ENCODE measurements at regions not wholly inside any gene's neighbourhood (a gene's known extent, or its start where the extent isn't known, plus 50 kb on each side); places are given as distances from the start of the nearest gene placed in this dataset.

DNA sequence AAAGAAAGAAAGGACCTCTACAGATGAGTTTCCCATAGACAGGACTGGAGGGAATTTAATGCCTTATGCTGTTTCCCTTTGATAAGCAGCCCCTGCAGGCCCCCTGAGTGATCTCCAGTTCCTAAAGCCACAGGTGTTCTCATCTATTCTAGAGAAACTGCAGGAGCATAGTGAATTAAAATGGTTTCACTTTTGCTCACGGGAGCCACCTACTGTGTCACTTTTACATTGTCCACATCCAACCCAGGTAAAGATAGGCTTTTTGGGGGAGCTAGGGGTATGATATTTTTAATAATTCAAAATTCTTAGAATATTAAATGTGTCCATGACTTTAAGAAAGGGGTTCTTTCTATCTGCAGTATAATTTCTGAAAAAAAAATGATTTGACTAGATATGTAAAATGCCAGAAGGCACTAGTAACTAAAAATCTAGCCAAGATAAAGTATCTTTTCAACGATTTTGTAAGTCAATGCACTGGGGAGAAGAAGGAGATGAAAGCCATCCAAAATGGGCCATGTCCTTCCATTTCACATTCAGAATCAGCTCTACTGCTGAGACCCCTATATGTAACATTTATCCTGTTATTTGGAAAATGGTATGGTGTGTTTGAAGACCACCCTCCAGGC, 267.3 kb upstream of the DUSP10 start:
- Histone ChIP-seq H3K36me3 (no peaks in the 10 kb centered on the region), H3K9me3 (no peaks in the 10 kb centered on the region), H3K4me3 (no peak overlapping the region), H3K4me1 (peaks cover 0 to 3% (median 0%) of the 10 kb centered on the region in 4 donors), H3K27ac (no peak overlapping the region), H3K27me3 (no peaks in the 10 kb centered on the region)
- no peak for DNase-seq
- intact Hi-C loops (cut with DNase I): loop anchor here (5.0 kb wide), 1 partner anchor 532 kb away; no protein-coding TSS in a partner anchor
- no peak for TF ChIP-seq POLR2A (IDR thresholded peaks at IDR 0.05)
- TF ChIP-seq EP300 (IDR thresholded peaks at IDR 0.05): no peak
- TF ChIP-seq POLR2AphosphoS5 (IDR thresholded peaks at IDR 0.05): no peak
- TF ChIP-seq, protein P1, sequence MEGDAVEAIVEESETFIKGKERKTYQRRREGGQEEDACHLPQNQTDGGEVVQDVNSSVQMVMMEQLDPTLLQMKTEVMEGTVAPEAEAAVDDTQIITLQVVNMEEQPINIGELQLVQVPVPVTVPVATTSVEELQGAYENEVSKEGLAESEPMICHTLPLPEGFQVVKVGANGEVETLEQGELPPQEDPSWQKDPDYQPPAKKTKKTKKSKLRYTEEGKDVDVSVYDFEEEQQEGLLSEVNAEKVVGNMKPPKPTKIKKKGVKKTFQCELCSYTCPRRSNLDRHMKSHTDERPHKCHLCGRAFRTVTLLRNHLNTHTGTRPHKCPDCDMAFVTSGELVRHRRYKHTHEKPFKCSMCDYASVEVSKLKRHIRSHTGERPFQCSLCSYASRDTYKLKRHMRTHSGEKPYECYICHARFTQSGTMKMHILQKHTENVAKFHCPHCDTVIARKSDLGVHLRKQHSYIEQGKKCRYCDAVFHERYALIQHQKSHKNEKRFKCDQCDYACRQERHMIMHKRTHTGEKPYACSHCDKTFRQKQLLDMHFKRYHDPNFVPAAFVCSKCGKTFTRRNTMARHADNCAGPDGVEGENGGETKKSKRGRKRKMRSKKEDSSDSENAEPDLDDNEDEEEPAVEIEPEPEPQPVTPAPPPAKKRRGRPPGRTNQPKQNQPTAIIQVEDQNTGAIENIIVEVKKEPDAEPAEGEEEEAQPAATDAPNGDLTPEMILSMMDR (IDR thresholded peaks at IDR 0.05): peak in 2 of 4 experiments; percentile 5 to 45
- 37 to 42% methylated on average over 2 of the region's 2 CpGs for WGBS, 2 donors

DNA sequence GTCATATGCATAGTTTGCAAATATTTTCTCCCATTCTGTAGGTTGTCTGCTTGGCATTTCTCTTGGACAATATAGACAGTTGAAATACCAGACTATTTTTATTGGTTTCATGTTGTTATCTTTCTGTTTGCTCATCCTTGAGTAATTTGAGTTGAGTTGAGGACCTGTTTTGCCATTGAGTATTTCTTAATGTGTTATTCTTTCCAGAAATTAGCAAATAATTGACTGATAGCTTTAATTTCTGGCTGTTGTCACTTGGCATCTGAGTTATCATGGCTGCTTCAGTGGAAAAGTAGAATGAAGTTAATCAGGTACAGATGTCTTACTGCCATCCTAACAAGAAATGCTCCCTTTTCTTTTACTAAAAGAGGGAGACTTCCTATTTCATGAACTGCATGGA, 264.8 kb upstream of the DUSP10 start:
- no peak for DNase-seq
- H3K27ac ChIP-seq: no peak overlapping the region
- peaks cover 0 to 3% (median 0%) of the 10 kb centered on the region in 4 donors for H3K4me1 ChIP-seq
- no peak for TF ChIP-seq POLR2A (IDR thresholded peaks at IDR 0.05)
- no peak for TF ChIP-seq POLR2AphosphoS5 (IDR thresholded peaks at IDR 0.05)
- TF ChIP-seq, protein P1 (IDR thresholded peaks at IDR 0.05): no peak
- TF ChIP-seq EP300 (IDR thresholded peaks at IDR 0.05): no peak
- no peaks in the 10 kb centered on the region for H3K9me3 ChIP-seq
- no peaks in the 10 kb centered on the region for H3K36me3 ChIP-seq
- H3K4me3 ChIP-seq: no peak overlapping the region
- intact Hi-C loops (cut with DNase I): loop anchor here (5.0 kb wide), 1 partner anchor 529 kb away; no protein-coding TSS in a partner anchor
- H3K27me3 ChIP-seq: no peaks in the 10 kb centered on the region

DNA sequence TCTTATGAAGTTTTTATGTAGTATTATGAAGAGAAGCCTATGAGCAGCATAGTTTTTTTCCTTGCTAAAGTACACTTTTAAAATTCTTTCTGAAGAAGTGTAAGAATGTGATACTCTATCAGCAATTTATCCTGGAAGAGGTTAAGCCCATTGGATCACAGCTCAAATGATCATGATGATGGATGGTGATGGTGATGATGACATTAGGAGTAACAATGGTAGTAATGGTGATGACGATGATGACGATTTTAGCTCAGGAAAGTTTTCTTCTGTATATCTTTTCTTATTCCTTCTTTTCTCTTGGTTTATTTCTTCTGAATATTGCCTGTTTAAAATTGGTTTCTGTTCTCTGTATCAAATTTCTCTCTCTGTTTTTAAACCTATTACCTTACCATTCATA, 262.9 kb upstream of the DUSP10 start:
- no peaks in the 10 kb centered on the region for H3K27me3 ChIP-seq
- no peaks in the 10 kb centered on the region for H3K36me3 ChIP-seq
- 90 to 96% methylated on average over 2 of the region's 2 CpGs for WGBS, 2 donors
- H3K4me3 ChIP-seq: no peak overlapping the region
- peaks cover 0 to 3% (median 0%) of the 10 kb centered on the region in 4 donors for H3K4me1 ChIP-seq
- H3K27ac ChIP-seq: no peak overlapping the region
- no peaks in the 10 kb centered on the region for H3K9me3 ChIP-seq
- no peak for TF ChIP-seq EP300 (IDR thresholded peaks at IDR 0.05)
- TF ChIP-seq, protein P1 (IDR thresholded peaks at IDR 0.05): no peak
- TF ChIP-seq POLR2A (IDR thresholded peaks at IDR 0.05): no peak
- no peak for TF ChIP-seq POLR2AphosphoS5 (IDR thresholded peaks at IDR 0.05)
- intact Hi-C loops (cut with DNase I): loop anchor here (5.0 kb wide), 1 partner anchor 527 kb away; no protein-coding TSS in a partner anchor
- no peak for DNase-seq

DNA sequence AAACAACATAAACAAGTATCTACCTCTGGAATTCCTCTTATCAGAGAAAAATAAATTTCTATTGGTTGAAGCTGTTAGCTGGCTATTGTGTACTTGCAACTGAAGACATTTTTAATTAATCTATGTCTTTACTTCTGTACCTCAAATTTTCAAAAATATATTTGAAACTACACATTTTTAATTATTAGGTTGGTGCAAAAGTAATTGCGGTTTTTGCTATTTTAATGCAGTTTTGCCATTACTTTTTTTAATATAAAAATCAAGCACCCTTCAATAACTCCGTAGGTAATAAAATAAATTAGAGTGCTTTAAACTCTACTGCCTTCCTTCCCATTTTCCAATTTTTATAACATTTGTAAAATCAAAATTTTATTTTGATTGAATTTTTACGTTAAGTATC, 262.1 kb upstream of the DUSP10 start:
- TF ChIP-seq POLR2A (IDR thresholded peaks at IDR 0.05) (no peak), POLR2AphosphoS5 (IDR thresholded peaks at IDR 0.05) (no peak)
- no peak overlapping the region for H3K4me3 ChIP-seq
- intact Hi-C loops (cut with DNase I): no loop called here

DNA sequence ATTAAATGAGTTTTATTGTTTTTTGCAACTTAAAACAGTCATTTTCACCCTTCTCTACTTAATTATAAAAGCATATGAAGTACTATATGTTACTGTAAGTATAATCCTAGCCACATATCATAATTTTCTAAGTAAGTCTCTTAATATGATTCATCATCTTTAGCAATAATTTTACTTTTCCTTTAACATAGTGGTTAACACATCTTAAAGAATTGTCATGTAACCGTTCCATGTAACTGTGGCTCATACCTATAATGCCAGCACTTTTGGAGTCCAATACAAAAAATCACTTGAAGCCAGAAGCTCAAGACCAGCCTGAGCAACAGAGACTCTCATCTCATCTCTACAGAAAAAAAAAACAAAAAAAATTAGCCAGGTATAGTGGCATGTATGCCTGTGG, 260.6 kb upstream of the DUSP10 start:
- Histone ChIP-seq H3K36me3 (no peaks in the 10 kb centered on the region), H3K27ac (no peak overlapping the region), H3K4me3 (no peak overlapping the region), H3K27me3 (no peaks in the 10 kb centered on the region), H3K9me3 (no peaks in the 10 kb centered on the region), H3K4me1 (no peaks in the 10 kb centered on the region)
- TF ChIP-seq, protein P1 (IDR thresholded peaks at IDR 0.05): no peak
- no peak for TF ChIP-seq POLR2A (IDR thresholded peaks at IDR 0.05)
- TF ChIP-seq EP300 (IDR thresholded peaks at IDR 0.05): no peak
- no peak for TF ChIP-seq POLR2AphosphoS5 (IDR thresholded peaks at IDR 0.05)
- 81 to 88% methylated on average over 1 of the region's 1 CpG for WGBS, 2 donors
- intact Hi-C loops (cut with DNase I): no loop called here
- no peak for DNase-seq

More for the DNA sequence above, 262.1 kb upstream of the DUSP10 start:
- H3K27me3 ChIP-seq: no peaks in the 10 kb centered on the region
- H3K9me3 ChIP-seq: no peaks in the 10 kb centered on the region
- no peak for DNase-seq
- H3K36me3 ChIP-seq: no peaks in the 10 kb centered on the region
- no peak overlapping the region for H3K27ac ChIP-seq
- 78 to 93% methylated on average over 3 of the region's 3 CpGs for WGBS, 2 donors
- peaks cover 0 to 2% (median 0%) of the 10 kb centered on the region in 4 donors for H3K4me1 ChIP-seq

Measured in sigmoid colon (tissue), 6 donors.